ENCODE measurements at regions not wholly inside any gene's neighbourhood (a gene's known extent, or its start where the extent isn't known, plus 50 kb on each side); places are given as distances from the start of the nearest gene placed in this dataset.

- no TSS peak for BruUV-seq (replicated peaks)
- Histone ChIP-seq H2AFZ (ENCODE audit: low read depth, low read length) (no peak overlapping the region), H3K27ac (ENCODE audit: insufficient read depth, low read depth, low read length) (no peak overlapping the region), H3K79me2 (ENCODE audit: control insufficient read depth, insufficient read depth, low read length) (no peaks in the 10 kb centered on the region), H3K9me1 (replicated peaks; ENCODE audit: control insufficient read depth, extremely low read depth, insufficient read depth, low read length) (no peaks in the 10 kb centered on the region), H3K4me3 (replicated peaks in 1 of 3; ENCODE audit: insufficient read depth in 1 of 3, low read depth in 1 of 3, low read length in 3 of 3) (no peak overlapping the region), H3K36me3 (ENCODE audit: control insufficient read depth in 2 of 2, extremely low read depth in 1 of 2, insufficient read depth in 2 of 2, low read length in 2 of 2) (no peaks in the 10 kb centered on the region), H3K9ac (replicated peaks; ENCODE audit: extremely low read depth, insufficient read depth, low read length) (no peak overlapping the region), H3K4me2 (ENCODE audit: insufficient read depth, low read length) (no peak overlapping the region), H4K20me1 (replicated peaks; ENCODE audit: control insufficient read depth, extremely low read depth, insufficient read depth, low read length) (no peaks in the 10 kb centered on the region), H3K27me3 (ENCODE audit: control insufficient read depth in 2 of 2, insufficient read depth in 2 of 2, low read length in 2 of 2) (no peaks in the 10 kb centered on the region), H3K9me3 (replicated peaks; ENCODE audit: control insufficient read depth, insufficient read depth, low read length) (no peaks in the 10 kb centered on the region), H3K4me1 (ENCODE audit: control insufficient read depth, extremely low read depth, insufficient read depth, low read length) (no peaks in the 10 kb centered on the region)
- CTCF ChIA-PET: no interaction called here
- FAIRE-seq (no peak), DNase-seq (ENCODE audit: low read depth, low spot score) (no peak)
- POLR2A ChIA-PET: no interaction called here
- dilution Hi-C loops (cut with MboI; ENCODE audit: extremely low pct_ligation_motif_present, low sequenced_read_pairs) (no loop called here), intact Hi-C loops (cut with micrococcal nuclease) (no loop called here)
- TF ChIP-seq POLR2A (IDR thresholded peaks at IDR 0.05; ENCODE audit: low read depth, low read length): no peak
- TF ChIP-seq CTCF (IDR thresholded peaks at IDR 0.05; ENCODE audit: extremely low read depth in 1 of 2, insufficient read depth in 1 of 2, low read depth in 1 of 2, low read length in 2 of 2): no peak
- TF ChIP-seq MAX (IDR thresholded peaks at IDR 0.05; ENCODE audit: insufficient read depth, insufficient read length): no peak
- no peak for TF ChIP-seq POLR2AphosphoS5 (IDR thresholded peaks at IDR 0.05; ENCODE audit: insufficient read depth, low read depth, low read length)
- TF ChIP-seq GATA2 (IDR thresholded peaks at IDR 0.05; ENCODE audit: insufficient read depth, insufficient read length, low read depth, low read length): no peak
- TF ChIP-seq JUN (IDR thresholded peaks at IDR 0.05; ENCODE audit: borderline replicate concordance, insufficient read depth, insufficient read length, low read depth): no peak
- no peak for TF ChIP-seq MYC (IDR thresholded peaks at IDR 0.05; ENCODE audit: low read depth, low read length)
- no peak for TF ChIP-seq EZH2 (IDR thresholded peaks at IDR 0.05; ENCODE audit: borderline replicate concordance, low read depth, low read length, severe bottlenecking)
Measured at GRCh38 chr2:142710336-142710735, 167.1 kb upstream of the KYNU start.

All from endothelial cell of umbilical vein (primary cell).